GM21786 (cell line): ENCODE measurements at regions not wholly inside any gene's neighbourhood (a gene's known extent, or its start where the extent isn't known, plus 50 kb on each side); places are given as distances from the start of the nearest gene placed in this dataset.

Source experiments
- ATAC-seq: cut with Tn5 transposase; IDR thresholded peaks from one replicate; pipeline ENCODE4 v1.9.1; 2021; ENCODE audit not compliant: unreplicated experiment

DNA sequence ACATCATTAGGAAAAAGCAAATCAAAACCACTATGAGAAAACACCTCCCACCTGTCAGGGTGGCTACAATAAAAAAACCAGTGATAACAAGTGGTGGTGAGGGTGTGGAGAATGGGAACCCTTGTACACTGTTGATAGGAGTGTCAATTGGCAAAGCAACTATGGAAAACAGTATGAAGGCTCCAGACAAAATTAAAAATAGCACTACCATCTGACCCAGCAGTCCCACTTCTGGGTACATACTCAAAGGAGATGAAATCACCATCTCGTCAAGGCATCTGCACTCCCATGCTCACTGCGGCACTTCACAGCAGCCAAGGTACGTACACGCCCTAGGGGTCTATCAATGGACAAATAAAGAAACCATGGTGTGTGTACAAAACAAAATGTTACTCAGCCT, 715.1 kb downstream of the UQCRFS1 start:
- no peak for ATAC-seq

DNA sequence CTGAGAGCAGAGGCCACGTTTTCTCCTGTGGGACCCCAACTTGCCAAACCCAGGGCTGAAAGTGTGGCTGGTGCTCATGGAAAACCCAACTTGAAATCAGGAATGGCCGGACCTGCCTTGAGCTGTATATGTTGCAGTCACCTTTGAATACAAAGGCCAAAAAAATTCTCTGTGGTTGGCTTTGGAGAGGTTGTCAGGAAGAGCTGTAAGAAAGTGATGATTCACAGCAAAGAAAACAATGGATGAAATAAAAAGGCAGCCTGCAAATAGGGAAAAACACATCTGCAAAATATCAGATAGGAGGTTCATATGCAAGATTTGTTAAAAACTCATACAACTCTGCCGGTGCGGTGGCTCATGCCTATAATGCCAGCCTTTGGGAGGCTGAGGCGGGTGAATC, 715.8 kb downstream of the UQCRFS1 start:
- no peak for ATAC-seq

DNA sequence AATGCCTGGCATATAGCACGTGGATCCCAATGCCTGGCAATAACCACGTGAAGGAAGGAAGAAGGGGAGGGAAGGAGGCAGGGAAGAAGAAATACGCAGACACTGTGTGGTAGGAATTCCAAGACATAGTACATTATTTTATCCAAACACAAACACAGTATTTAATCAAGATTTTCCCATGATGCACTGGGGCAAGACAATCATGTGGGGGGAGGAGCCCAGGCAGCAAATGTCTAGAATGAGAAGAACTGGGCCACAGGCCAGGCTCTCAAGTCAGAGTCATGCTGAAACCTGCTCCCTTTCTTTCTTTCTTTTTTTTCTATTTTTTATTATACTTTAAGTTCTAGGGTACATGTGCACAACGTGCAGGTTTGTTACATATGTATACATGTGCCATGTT, 717.9 kb downstream of the UQCRFS1 start:
- ATAC-seq, result no peak

DNA sequence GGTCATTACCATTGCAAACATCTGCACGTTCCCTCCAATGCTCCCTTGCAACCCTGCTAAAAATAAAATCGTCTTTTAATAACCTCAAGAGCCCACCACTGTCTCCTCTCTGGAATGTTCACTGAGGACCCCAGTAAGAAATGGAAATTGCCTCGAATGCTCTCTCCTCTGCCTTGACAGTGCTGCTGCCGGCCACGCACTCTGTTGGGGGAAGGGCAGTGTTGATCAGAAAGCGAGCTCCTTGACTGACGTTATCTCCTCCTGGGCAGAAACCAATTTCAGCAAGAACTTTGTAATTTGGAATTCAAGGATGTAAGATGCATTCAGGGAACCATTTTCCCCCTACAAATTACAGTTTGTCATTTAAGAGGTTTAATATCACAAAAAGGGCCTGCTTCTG, 718.5 kb downstream of the UQCRFS1 start:
- no peak for ATAC-seq

DNA sequence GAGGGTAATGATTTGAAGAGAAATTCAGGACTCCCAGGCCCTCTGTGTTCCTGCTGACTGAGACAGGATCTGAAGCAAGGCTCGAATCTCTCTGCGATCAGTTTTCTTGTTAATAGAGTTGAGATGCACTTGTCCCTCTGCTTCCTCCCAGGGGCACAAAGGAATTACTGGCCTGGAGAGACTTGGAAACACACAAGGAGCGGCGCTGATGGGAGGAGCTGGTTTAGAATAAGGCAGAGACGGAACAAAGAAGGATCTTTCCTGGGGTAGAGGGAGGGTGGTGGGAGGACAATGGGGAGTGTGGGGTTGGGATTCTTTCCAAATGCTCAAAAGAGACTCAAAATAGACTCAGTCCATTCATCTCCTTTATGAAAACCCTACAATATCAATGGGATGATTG, 719.1 kb downstream of the UQCRFS1 start:
- no peak for ATAC-seq

DNA sequence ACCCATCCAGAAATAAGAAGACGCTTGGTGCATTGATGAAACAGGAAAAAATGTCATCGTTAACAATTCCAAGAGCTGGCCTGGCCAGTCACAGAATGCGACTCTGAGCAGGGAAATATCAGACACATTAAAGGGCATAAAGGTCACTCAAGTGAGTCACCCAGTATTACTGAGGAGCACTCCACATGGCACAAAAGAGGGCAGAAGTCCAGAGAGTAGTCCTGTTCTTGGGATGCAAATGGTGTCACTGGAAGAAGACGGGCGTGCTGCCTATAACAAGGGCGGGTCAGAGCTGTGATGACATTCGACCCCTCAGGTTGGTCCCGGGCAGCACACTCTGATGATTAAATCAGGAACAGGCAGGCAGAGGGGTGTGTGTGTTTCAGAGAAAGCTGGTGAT, 720.3 kb downstream of the UQCRFS1 start:
- no peak for ATAC-seq

DNA sequence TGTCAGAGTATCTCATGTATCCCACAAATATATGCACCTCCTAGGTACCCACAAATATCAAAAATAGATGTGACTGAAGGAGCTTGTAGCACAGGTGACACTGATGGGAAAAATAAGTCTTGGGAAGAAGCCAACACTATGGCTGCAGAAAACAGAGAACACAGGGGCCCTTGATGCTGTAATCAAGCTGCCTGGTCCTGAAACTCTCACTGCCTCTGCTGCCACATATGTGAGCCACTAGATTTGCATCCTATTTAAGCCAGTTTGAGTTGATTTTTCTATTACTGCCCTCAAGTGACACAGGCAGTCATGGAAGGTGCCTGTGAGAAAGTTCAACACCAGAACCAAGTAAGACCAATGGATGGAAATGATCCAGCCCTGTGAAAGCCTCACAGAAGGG, 720.8 kb downstream of the UQCRFS1 start:
- no peak for ATAC-seq

DNA sequence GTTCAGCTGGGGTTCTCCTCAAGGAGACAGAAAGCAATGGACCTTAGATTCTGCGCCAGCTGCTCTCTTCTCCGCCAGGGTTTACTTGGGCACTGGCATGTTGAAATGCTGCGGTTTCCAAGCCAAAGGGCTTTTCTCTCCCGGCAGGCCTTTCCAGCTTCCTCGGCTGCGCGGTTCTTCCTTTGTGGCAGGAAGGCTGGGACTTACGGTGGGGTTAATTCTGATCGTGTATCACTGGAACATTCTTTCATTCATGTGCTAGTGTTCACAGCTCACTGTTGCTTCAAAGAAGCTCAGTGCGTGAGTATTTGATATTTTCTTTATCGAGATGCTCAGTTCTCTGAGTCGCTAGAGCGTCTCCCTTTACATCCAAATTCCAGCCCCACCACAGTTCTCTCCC, 723.2 kb downstream of the UQCRFS1 start:
- no peak for ATAC-seq

DNA sequence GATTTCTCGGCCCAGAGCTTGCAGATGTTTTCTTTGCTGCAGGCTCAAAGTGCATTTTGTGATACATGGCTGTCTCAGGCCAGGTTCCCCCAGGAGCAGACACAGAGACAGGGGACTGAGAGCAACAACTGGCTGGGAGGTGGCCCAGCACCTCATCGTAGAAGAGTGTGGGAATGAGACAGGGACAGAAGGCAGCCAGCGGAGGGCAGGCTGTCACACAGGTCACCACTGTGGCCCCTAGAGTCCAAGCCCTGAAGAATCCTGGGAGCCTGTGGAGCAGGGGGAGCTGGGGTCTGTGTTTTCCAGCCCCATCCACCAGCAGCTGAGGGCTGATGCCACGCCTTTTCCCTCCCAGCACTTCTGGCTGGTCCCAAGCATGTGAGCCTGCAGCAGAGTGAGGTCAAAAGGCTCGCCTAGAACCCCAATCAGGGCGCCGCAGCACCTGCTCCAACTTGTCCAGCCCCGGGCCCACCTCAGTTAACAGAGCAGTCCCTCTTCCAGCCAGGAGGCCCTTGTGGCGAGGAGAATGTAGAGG, 723.8 kb downstream of the UQCRFS1 start:
- no peak for ATAC-seq

DNA sequence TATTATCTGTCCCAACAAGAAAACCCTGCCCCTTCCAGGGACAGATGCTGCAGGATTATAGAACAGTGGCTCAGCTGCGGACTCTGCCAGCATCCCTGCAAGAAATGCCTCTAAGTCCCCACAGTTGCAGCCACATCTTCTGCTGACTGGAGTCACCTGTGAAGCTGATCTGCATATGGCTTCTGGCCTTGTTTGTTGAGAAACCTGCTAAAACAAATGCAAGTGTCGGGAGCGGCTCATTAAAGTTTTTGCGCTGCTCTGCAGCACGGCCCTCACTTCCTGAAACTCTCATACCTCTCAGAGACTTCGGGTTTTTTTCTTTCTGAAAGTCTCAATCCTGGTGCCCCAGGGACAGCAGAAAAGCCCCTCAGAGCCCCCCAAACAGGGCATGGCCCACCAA, 725.0 kb downstream of the UQCRFS1 start:
- ATAC-seq, result no peak

DNA sequence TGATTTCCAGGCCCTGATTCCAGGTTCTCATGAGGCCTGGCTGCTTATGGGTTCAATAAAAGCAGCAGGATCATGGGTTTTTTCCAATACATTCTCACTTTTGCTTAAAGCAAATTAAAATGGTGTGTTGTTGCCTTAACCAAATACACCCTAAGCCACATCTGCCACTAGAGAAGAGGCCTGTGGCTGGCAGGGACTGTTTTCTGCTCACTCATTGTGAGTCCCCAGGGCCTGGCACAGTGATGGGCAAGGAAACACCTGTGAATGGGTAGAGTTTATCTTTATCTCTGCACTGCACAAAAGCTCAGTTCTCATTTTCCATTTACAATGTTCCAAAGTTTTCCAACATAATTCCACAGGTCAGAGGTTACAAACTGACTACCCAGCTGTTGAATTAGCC, 726.0 kb downstream of the UQCRFS1 start:
- no peak for ATAC-seq

DNA sequence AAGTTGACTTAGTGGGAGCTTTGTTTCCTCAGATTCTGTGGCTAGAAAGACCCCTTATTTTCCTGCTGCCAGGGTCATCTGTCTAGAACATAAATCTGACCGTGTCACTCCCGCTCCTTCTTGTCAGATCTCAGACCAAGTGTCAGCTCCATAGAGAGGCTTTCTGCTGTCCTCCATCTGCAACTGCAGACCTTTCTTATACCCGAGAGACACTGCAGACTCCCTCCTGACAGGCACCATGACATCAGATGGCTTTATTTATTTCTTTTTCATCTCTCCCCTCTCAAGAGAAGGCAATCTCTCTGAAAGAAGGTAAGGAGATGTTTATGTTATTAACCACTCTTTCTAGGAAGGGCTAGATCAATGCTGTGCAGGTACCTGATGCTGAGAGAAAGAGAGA, 726.5 kb downstream of the UQCRFS1 start:
- no peak for ATAC-seq

DNA sequence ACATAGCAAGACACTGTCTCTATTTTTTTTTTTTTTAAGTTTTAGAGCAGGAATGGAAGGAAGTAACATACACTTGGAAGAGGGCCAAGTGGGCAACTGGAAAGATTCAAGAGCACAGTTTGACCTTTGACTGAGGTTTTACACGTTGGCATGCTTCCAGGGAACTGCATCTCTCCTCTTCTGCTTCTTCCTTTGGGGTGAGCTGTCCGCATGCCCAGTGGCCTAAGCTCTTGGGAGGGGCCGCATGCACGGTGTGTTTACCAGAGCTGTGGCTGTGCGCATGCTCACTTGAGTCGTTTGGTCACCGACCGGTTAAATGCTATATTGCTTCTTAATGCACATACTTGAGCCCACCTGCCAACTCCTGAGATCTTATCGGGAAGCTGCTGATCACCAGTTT, 727.7 kb downstream of the UQCRFS1 start:
- no peak for ATAC-seq

DNA sequence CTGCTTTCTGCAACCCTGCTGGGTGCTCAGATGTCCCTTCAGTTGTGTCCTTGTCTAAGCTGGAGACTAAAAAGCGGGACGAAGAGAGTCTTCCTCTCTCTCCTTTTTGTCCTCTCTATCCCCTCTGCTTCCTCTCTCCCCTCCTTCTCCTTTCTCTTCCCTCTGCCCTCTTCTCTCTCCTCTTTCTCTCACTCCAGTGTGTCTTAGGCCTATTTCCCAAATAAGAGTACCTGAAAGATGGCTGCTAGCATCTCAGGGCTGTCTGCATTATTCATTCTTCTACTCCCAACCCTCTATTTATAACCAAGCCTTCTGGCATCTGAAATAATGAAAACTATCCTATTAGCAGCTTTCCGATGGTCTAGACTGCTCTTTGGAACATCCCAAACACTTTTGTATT, 729.8 kb downstream of the UQCRFS1 start:
- ATAC-seq, result no peak

DNA sequence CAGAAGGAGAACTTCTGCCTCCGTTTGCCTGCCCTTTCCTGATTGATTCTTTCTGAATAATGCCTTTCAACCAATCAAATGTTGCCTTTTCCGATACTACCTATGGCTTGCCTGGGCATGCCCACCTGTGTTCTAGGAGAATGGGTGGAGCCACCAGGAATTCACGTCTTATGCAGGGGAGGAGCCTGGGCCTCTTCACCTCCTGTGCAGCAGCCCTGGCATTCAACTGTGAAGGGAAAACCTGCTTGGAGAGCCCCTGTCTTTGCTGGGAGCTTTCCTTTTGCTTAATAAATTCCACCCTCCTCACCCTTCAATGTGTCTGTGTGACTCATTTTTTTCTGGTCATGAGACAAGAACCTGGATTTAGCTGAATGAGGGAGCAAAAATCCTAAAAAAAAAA, 730.7 kb downstream of the UQCRFS1 start:
- ATAC-seq, result no peak

DNA sequence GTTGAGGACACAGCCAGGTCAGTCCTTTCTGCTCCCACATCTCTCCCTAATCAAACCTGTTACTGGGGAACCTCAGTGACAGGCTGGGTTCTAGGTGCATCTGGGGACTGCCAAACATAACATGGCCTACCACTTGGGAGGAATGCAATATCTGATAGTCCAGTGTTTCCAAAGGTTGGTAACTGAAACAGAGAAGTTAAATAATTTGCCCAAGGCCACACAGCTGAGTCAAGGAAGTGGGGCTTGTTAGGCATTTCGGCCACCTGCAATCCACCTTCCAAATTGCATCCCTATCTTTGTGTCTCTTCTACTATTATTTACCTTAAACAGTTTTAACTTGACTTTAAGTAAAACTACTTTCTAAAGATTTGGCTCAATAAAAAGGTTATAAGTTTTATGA, 731.3 kb downstream of the UQCRFS1 start:
- no peak for ATAC-seq

DNA sequence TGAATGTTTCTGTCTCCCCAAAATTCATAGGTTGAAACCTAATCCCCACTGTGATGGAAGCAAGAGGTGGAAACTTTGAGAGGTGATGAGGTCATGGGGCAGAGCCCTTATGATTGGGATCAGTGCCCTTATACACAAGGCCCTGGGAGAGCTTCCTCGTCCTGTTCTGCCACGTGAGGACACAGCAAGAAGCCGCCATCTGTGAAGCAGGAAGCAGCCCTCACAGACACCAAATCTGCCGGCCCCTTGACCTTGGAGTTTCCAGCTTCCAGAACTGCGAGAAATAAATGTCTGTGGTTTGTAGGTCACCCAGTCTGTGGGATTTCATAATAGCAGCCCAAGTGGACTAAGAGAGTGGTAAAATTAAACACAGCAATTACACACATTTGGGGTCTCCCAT, 737.4 kb downstream of the UQCRFS1 start:
- ATAC-seq, result no peak

DNA sequence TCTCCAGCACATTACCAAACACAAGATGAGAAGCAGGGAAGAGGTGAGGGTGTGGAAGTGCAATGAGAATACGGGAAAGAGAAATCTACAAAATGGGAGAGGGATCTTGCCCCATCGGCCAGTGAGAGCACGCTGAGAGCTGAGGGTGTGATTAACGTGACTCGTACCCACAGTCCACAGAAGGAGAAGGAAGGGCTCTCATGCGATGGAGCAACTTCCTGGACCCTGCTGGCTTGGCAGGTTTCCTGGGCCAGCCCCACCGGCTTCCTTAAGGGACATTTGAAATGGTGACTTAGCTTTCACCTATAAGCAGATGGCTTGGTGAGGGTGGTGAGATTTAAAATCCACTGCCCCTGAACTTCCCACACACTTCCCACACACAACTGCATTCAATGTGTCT, 740.1 kb downstream of the UQCRFS1 start:
- no peak for ATAC-seq

DNA sequence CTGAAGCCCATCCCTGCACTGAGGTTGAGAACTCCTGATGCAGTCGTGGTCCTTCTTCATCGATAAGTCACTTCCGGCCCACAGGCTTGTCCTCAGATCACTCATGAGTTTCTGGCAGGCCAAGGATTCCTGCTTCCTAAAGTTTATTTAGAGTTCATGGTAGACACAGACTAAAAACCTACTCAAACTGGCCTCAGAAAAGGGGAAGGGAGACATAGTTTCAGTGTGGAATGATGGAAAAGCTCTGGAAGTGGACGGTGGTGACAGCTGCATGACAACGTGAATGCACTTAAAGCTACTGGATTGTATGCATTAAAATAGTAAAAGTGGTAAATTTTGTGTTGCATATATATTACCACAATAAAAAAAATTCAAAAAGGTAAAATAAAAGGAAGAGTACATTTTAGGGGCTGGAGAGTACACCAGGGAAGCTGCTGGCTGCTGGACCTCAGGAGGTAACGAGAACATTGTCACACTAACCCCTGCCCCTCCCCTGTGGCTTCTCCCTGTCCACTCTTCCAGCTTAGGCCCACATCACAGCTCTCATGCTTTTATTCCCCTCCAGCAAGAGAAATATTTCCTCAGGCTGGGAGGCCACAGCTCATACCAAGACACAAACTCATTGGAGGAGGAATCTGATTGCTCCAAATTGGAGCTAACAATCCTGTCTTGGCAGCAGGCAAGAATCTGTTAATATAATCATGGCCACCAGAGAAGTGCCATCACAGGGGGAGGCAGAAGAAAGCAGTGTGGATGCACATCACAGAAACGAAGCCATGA, 741.0 kb downstream of the UQCRFS1 start:
- ATAC-seq, result no peak

DNA sequence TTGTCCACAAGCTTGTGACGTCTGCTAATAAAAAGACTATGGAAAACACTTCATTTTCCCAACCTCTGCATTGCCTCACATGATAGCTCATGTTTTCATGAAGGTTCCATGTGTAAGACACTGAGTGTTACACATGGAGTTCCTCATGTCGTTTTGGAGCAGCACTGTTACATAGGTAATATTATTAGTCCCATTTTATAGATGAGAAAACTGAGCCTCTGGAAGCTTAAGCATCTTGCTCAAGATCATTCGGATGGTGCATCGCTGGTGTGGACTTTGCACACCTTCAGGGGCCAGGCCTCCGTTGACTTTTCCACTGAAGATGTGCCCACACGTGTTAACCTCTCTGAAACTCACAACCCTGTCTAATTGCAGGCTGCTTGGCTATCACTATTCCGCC, 743.4 kb downstream of the UQCRFS1 start:
- no peak for ATAC-seq

DNA sequence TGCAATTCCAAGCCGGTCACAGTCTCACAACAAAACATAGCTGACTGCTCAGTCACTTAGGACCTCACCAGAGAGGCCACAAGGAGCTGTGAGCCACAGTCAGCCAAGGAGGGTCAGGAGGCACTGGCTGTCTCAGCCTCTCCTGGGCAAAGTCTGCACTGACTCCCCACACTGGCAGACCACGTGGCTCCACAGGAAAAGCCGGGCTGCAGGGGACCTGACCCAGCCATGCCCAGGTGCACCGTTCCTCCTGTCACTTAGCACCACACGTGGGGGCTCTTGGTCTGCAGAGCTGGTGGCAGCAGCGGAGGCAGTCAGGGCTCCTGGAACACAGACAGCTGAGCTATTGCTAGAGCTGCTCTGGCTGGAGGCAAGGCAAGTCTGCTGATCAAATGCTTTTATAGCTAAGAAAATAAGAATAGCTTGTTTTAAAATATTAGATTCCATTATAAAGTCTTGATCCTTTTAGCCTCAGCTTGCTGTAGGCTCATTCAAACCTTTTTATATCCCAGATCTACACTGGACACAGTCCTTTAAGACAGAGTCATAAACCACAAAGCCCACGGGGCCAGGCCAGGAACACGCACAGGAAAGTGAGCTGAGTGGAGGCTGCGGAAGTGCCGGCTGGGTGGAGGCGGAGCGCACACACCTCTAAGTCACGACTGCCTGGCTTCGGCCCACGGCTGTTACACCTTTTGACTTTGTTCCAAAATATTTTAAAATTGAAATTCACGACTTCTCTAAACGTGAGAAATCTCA, 744.1 kb downstream of the UQCRFS1 start:
- no peak for ATAC-seq
